ENCODE measurements at regions not wholly inside any gene's neighbourhood (a gene's known extent, or its start where the extent isn't known, plus 50 kb on each side); places are given as distances from the start of the nearest gene placed in this dataset.

DNA sequence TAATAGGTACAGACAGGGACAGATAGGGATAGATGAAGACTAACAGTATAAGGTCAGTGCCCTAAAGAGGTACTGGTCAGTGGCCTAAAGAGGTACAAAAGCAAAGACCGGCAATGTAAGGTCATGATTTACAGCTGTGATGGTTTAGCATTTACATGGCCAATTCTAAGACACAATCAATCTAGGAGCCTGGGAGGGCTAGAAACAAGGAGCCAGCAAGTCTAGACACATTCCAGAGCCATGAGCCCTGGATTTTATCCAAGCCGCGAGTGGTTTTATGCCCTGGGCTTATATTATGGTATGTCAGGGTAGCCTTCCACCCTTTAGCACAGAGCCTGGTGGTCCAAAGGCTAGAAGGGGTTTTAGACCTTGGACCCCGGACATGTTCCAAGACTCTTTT, 124.2 kb downstream of the CBLN2 start:
- H3K9ac ChIP-seq (ENCODE audit: low read length in 3 of 3): no peak overlapping the region
- TF ChIP-seq, protein P1, sequence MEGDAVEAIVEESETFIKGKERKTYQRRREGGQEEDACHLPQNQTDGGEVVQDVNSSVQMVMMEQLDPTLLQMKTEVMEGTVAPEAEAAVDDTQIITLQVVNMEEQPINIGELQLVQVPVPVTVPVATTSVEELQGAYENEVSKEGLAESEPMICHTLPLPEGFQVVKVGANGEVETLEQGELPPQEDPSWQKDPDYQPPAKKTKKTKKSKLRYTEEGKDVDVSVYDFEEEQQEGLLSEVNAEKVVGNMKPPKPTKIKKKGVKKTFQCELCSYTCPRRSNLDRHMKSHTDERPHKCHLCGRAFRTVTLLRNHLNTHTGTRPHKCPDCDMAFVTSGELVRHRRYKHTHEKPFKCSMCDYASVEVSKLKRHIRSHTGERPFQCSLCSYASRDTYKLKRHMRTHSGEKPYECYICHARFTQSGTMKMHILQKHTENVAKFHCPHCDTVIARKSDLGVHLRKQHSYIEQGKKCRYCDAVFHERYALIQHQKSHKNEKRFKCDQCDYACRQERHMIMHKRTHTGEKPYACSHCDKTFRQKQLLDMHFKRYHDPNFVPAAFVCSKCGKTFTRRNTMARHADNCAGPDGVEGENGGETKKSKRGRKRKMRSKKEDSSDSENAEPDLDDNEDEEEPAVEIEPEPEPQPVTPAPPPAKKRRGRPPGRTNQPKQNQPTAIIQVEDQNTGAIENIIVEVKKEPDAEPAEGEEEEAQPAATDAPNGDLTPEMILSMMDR (IDR thresholded peaks at IDR 0.05; ENCODE audit: borderline replicate concordance, extremely low read depth, insufficient read depth): no peak
- FAIRE-seq (no peak), DNase-seq (no peak)
- H3K4me1 ChIP-seq (ENCODE audit: control insufficient read depth in 2 of 3, insufficient read depth in 2 of 3, low read depth in 1 of 3, low read length in 3 of 3): no peaks in the 10 kb centered on the region
- intact Hi-C loops (cut with DNase I): no loop called here
- no peak overlapping the region for H3K27ac ChIP-seq (ENCODE audit: low read depth in 2 of 2, low read length in 2 of 2)
- no peaks in the 10 kb centered on the region for H3K36me3 ChIP-seq (ENCODE audit: control insufficient read depth in 2 of 3, insufficient read depth in 3 of 3, low read length in 3 of 3)
- no peaks in the 10 kb centered on the region for H3K9me3 ChIP-seq (ENCODE audit: control insufficient read depth in 2 of 3, insufficient read depth in 1 of 3, low read length in 3 of 3)
- no peak overlapping the region for H3K4me3 ChIP-seq (ENCODE audit: low read length in 3 of 3)
- H3K27me3 ChIP-seq (ENCODE audit: control insufficient read depth, insufficient read depth, low read length): no peaks in the 10 kb centered on the region

DNA sequence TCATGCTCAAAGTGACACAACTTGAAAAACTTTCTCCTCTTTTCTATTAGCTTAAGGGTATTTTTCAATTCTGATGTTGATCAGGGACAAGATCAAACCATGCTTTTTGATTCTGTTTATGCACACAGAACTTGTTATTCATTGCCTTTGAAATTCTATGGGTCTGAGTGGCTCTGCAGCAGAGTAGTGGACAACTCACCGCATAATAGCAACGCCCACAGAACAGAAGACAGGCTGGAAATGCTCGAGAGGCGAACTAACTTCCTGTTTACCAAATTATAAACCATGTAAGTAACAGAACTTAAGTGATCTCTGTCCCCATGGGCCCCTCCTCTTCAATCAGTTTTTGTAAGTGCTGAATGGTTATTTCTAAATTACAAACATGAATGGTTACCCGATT, 131.2 kb downstream of the CBLN2 start:
- Histone ChIP-seq H3K4me3 (ENCODE audit: low read length in 3 of 3) (no peak overlapping the region), H3K27me3 (ENCODE audit: control insufficient read depth, insufficient read depth, low read length) (no peaks in the 10 kb centered on the region), H3K36me3 (ENCODE audit: control insufficient read depth in 2 of 3, insufficient read depth in 3 of 3, low read length in 3 of 3) (no peaks in the 10 kb centered on the region), H3K27ac (ENCODE audit: low read depth in 2 of 2, low read length in 2 of 2) (no peak overlapping the region), H3K9ac (ENCODE audit: low read length in 3 of 3) (no peak overlapping the region), H3K9me3 (ENCODE audit: control insufficient read depth in 2 of 3, insufficient read depth in 1 of 3, low read length in 3 of 3) (no peaks in the 10 kb centered on the region), H3K4me1 (ENCODE audit: control insufficient read depth in 2 of 3, insufficient read depth in 2 of 3, low read depth in 1 of 3, low read length in 3 of 3) (no peaks in the 10 kb centered on the region)
- TF ChIP-seq, protein P1 (IDR thresholded peaks at IDR 0.05; ENCODE audit: borderline replicate concordance, extremely low read depth, insufficient read depth): no peak
- DNase-seq (no peak), FAIRE-seq (no peak)
- intact Hi-C loops (cut with DNase I): no loop called here

DNA sequence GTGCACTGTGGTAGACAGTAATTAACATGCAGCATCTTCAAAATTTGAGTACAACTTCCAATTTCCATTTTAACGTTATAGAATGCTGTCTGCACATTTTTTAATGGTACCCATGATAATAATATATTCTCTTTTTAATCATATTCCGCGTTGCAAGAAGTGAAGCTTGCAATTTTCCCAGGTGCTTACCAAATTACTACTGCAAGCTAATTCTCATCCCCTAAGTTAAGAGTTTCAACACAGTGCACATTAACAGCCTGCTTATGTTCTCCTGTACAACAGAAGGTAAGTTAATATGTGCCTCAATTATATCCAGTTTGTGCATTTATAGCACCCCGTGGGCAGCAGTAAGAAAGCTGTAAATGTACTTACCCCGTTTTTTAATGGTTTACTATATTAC, 132.9 kb downstream of the CBLN2 start:
- FAIRE-seq (no peak), DNase-seq (peak in 1 of 5 donors; percentile 2)
- no peaks in the 10 kb centered on the region for H3K4me1 ChIP-seq (ENCODE audit: control insufficient read depth in 2 of 3, insufficient read depth in 2 of 3, low read depth in 1 of 3, low read length in 3 of 3)
- no peak overlapping the region for H3K4me3 ChIP-seq (ENCODE audit: low read length in 3 of 3)
- intact Hi-C loops (cut with DNase I): no loop called here
- H3K9me3 ChIP-seq (ENCODE audit: control insufficient read depth in 2 of 3, insufficient read depth in 1 of 3, low read length in 3 of 3): peaks cover 0 to 4% (median 0%) of the 10 kb centered on the region in 3 donors
- no peak overlapping the region for H3K27ac ChIP-seq (ENCODE audit: low read depth in 2 of 2, low read length in 2 of 2)
- TF ChIP-seq, protein P1 (IDR thresholded peaks at IDR 0.05; ENCODE audit: borderline replicate concordance, extremely low read depth, insufficient read depth): no peak
- H3K36me3 ChIP-seq (ENCODE audit: control insufficient read depth in 2 of 3, insufficient read depth in 3 of 3, low read length in 3 of 3): no peaks in the 10 kb centered on the region
- H3K27me3 ChIP-seq (ENCODE audit: control insufficient read depth, insufficient read depth, low read length): no peaks in the 10 kb centered on the region
- no peak overlapping the region for H3K9ac ChIP-seq (ENCODE audit: low read length in 3 of 3)

DNA sequence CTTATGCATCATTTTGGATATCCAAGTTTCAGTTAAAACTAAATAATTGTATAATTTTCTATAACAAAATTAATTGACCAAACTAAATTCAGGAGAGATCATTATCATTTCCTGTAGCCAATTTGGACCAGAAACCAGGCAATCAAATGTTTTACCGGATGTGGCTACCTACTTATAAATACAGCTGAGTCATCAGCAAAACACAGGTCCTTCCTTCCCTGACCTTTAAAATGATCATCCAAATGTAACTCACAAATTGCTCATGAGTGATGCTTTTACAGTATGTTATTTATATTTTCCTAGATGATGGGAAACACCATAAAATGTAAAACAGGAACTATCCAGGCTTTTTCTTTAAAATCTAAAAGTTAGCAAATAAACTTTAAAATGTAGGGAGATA, 133.7 kb downstream of the CBLN2 start:
- DNase-seq: no peak
- Histone ChIP-seq H3K27me3 (ENCODE audit: control insufficient read depth, insufficient read depth, low read length) (no peaks in the 10 kb centered on the region), H3K9me3 (ENCODE audit: control insufficient read depth in 2 of 3, insufficient read depth in 1 of 3, low read length in 3 of 3) (peaks cover 0 to 4% (median 0%) of the 10 kb centered on the region in 3 donors), H3K36me3 (ENCODE audit: control insufficient read depth in 2 of 3, insufficient read depth in 3 of 3, low read length in 3 of 3) (no peaks in the 10 kb centered on the region), H3K4me3 (ENCODE audit: low read length in 3 of 3) (no peak overlapping the region), H3K9ac (ENCODE audit: low read length in 3 of 3) (no peak overlapping the region), H3K4me1 (ENCODE audit: control insufficient read depth in 2 of 3, insufficient read depth in 2 of 3, low read depth in 1 of 3, low read length in 3 of 3) (no peaks in the 10 kb centered on the region), H3K27ac (ENCODE audit: low read depth in 2 of 2, low read length in 2 of 2) (no peak overlapping the region)
- TF ChIP-seq, protein P1 (IDR thresholded peaks at IDR 0.05; ENCODE audit: borderline replicate concordance, extremely low read depth, insufficient read depth): no peak
- no peak for FAIRE-seq
- intact Hi-C loops (cut with DNase I): no loop called here
